GM23338 (cell line): ENCODE measurements at regions not wholly inside any gene's neighbourhood (a gene's known extent, or its start where the extent isn't known, plus 50 kb on each side); places are given as distances from the start of the nearest gene placed in this dataset.

Source experiments
- ATAC-seq: fragments of 200-7000 bp; cut with Tn5 transposase; 3 replicates; pipeline ENCODE4 v1.9.1; 2020
- DNase-seq: peaks from one replicate; pipeline ENCODE4 v3.0.0-alpha.2; 2015; ENCODE audit warnings: low spot score
- H2AFZ ChIP-seq: fragments of 200-600 bp; sonication (generic); 2 replicates; pipeline ENCODE4 v1.8.0; 2016; ENCODE audit warnings: antibody characterized with exemption, mild to moderate bottlenecking, moderate library complexity
- H3F3A ChIP-seq: fragments of 200-600 bp; sonication (generic); replicated peaks from 2 replicates; pipeline ENCODE4 v1.8.0; 2017; ENCODE audit warnings: antibody characterized with exemption, mixed run types, low read depth
- H3K27ac ChIP-seq: fragments of 200-600 bp; sonication (generic); 2 replicates; pipeline ENCODE4 v1.6.1; 2016; ENCODE audit warnings: low read depth
- H3K27me3 ChIP-seq: fragments of 200-600 bp; sonication (generic); 2 replicates; pipeline ENCODE4 v1.8.0; 2016; ENCODE audit warnings: mild to moderate bottlenecking, mixed run types, moderate library complexity; ENCODE audit not compliant: insufficient read depth
- H3K36me3 ChIP-seq: fragments of 200-600 bp; sonication (generic); 2 replicates; pipeline ENCODE4 v1.8.0; 2016; ENCODE audit warnings: mild to moderate bottlenecking; ENCODE audit not compliant: insufficient read depth
- H3K4me1 ChIP-seq: fragments of 200-600 bp; sonication (generic); 2 replicates; pipeline ENCODE4 v1.8.0; 2016; ENCODE audit warnings: mild to moderate bottlenecking, moderate library complexity; ENCODE audit not compliant: insufficient read depth
- H3K4me2 ChIP-seq: fragments of 200-600 bp; sonication (generic); 2 replicates; pipeline ENCODE4 v1.7.1; 2017; ENCODE audit warnings: mixed run types
- H3K4me3 ChIP-seq: fragments of 200-600 bp; sonication (generic); 2 replicates; pipeline ENCODE4 v1.6.1; 2016; ENCODE audit warnings: mixed run types
- H3K79me2 ChIP-seq: fragments of 200-600 bp; sonication (generic); replicated peaks from 2 replicates; pipeline ENCODE4 v1.8.0; 2017; ENCODE audit warnings: mild to moderate bottlenecking; ENCODE audit not compliant: insufficient read depth
- H3K9me2 ChIP-seq: fragments of 200-600 bp; sonication (generic); 2 replicates; pipeline ENCODE4 v1.8.0; 2017; ENCODE audit not compliant: insufficient read depth
- H4K20me1 ChIP-seq: fragments of 200-600 bp; sonication (generic); replicated peaks from 2 replicates; pipeline ENCODE4 v1.8.0; 2017; ENCODE audit warnings: mild to moderate bottlenecking; ENCODE audit not compliant: insufficient read depth
- H3K27ac Mint-ChIP-seq: 2 replicates; pipeline ENCODE4 v1.8.0; 2020; ENCODE audit warnings: inconsistent platforms, mild to moderate bottlenecking, moderate library complexity, mixed read lengths
- H3K27me3 Mint-ChIP-seq: 3 replicates; pipeline ENCODE4 v1.8.0; 2022; ENCODE audit warnings: low read depth, mild to moderate bottlenecking, moderate library complexity, mixed read lengths, inconsistent platforms; ENCODE audit not compliant: insufficient read depth, poor library complexity
- H3K36me3 Mint-ChIP-seq: 3 replicates; pipeline ENCODE4 v1.8.0; 2021; ENCODE audit warnings: low read depth, mild to moderate bottlenecking, inconsistent platforms, moderate library complexity, mixed read lengths
- H3K4me1 Mint-ChIP-seq: 3 replicates; pipeline ENCODE4 v1.8.0; 2020; ENCODE audit warnings: mild to moderate bottlenecking, inconsistent platforms, mixed read lengths
- H3K4me3 Mint-ChIP-seq: 3 replicates; pipeline ENCODE4 v1.8.0; 2021; ENCODE audit warnings: moderate library complexity, mild to moderate bottlenecking, inconsistent platforms, mixed read lengths
- H3K9me3 Mint-ChIP-seq: 3 replicates; pipeline ENCODE4 v1.8.0; 2020; ENCODE audit warnings: moderate library complexity, mild to moderate bottlenecking, inconsistent platforms, mixed read lengths
- CTCF ChIP-seq, 2 experiments: fragments of 200-600 bp in 1 of 2; sonication (generic) in 1 of 2; conservative IDR thresholded peaks; 2 replicates each; pipeline versions ENCODE4 v1.5.1 to v1.6.1; 2016 to 2017; ENCODE audit warnings: antibody characterized with exemption in 2 of 2, low read depth in 2 of 2, mild to moderate bottlenecking in 2 of 2, moderate library complexity in 1 of 2
- EZH2 ChIP-seq: fragments of 200-600 bp; sonication (generic); IDR thresholded peaks from one replicate; pipeline ENCODE4 v1.8.0; 2017; ENCODE audit warnings: antibody characterized with exemption, mild to moderate bottlenecking, low read depth; ENCODE audit not compliant: unreplicated experiment
- EZH2phosphoT487 ChIP-seq: fragments of 200-600 bp; sonication (generic); IDR thresholded peaks from one replicate; pipeline ENCODE4 v1.8.1; 2018; ENCODE audit warnings: antibody characterized with exemption; ENCODE audit not compliant: unreplicated experiment
- JUNB ChIP-seq: IDR thresholded peaks from one replicate; pipeline ENCODE4 v1.6.1; 2016; ENCODE audit warnings: antibody characterized with exemption; ENCODE audit not compliant: unreplicated experiment
- NANOG ChIP-seq: IDR thresholded peaks from 2 replicates; pipeline ENCODE4 v1.6.1; 2016; ENCODE audit warnings: antibody characterized with exemption, borderline replicate concordance
- POLR2AphosphoS5 ChIP-seq: IDR thresholded peaks from 2 replicates; pipeline ENCODE4 v1.6.1; 2016; ENCODE audit warnings: antibody characterized with exemption, low read depth
- REST ChIP-seq: IDR thresholded peaks from one replicate; pipeline ENCODE4 v1.6.1; 2018; ENCODE audit warnings: antibody characterized with exemption; ENCODE audit not compliant: unreplicated experiment
- ZNF114 ChIP-seq: fragments of 250-450 bp; sonication (Bioruptor Pico); IDR thresholded peaks from 2 replicates; pipeline ENCODE4 v1.5.0; 2020; ENCODE audit warnings: mild to moderate bottlenecking, moderate library complexity
- ZNF331 ChIP-seq: fragments of 250-450 bp; sonication (Bioruptor Pico); IDR thresholded peaks from 2 replicates; pipeline ENCODE4 v1.5.0; 2020; ENCODE audit warnings: low read depth, mild to moderate bottlenecking, moderate library complexity
- ZNF462 ChIP-seq: fragments of 250-450 bp; sonication (Bioruptor Pico); IDR thresholded peaks from 2 replicates; pipeline ENCODE4 v1.5.0; 2020; ENCODE audit warnings: mild to moderate bottlenecking, moderate library complexity

- peaks cover 2% of the 10 kb centered on the region; the same call in 1 of the 2 replicates for H3K9me2 ChIP-seq
- no peaks in the 10 kb centered on the region for H3K27me3 ChIP-seq
- no peak overlapping the region for H2AFZ ChIP-seq
- Mint-ChIP-seq H3K4me1 (no peaks in the 10 kb centered on the region), H3K9me3 (no peaks in the 10 kb centered on the region), H3K27me3 (no peaks in the 10 kb centered on the region), H3K4me3 (no peak overlapping the region), H3K27ac (no peak overlapping the region), H3K36me3 (no peaks in the 10 kb centered on the region; the same call in 2 of the 3 replicates)
- DNase-seq (no peak), ATAC-seq (no peak)
- H3K36me3 ChIP-seq: no peaks in the 10 kb centered on the region
- H3K4me1 ChIP-seq: no peaks in the 10 kb centered on the region
- no peaks in the 10 kb centered on the region for H4K20me1 ChIP-seq
- H3K79me2 ChIP-seq: no peaks in the 10 kb centered on the region
- H3K4me2 ChIP-seq: no peak overlapping the region
- H3K4me3 ChIP-seq: no peak overlapping the region
- TF ChIP-seq ZNF331 (CRISPR knock-in tag) (no peak), CTCF (conservative IDR thresholded peaks at IDR 0.05; ENCODE audit: low read depth in 2 of 2) (no peak), POLR2AphosphoS5 (no peak), EZH2phosphoT487 (no peak), REST (no peak), EZH2 (no peak), ZNF114 (CRISPR knock-in tag) (no peak), ZNF462 (CRISPR knock-in tag) (no peak), JUNB (no peak), NANOG (no peak)
- H3K27ac ChIP-seq: no peak overlapping the region
- H3F3A ChIP-seq: no peaks in the 10 kb centered on the region
Observed at GRCh38 chr9:11072176-11072575, 459.4 kb upstream of the PTPRD start.
